CD4-positive, alpha-beta T cell treated with Interleukin-6 for 4 hours (primary cell): ENCODE measurements at regions not wholly inside any gene's neighbourhood (a gene's known extent, or its start where the extent isn't known, plus 50 kb on each side); places are given as distances from the start of the nearest gene placed in this dataset.
"Not testable (repeated sequence)": the region's sequence is repeated elsewhere in the genome, so short reads cannot be mapped to it uniquely, and the experiment has no call there.

ENCODE experiments used
- DNase-seq: peaks from one replicate; pipeline ENCODE4 v3.0.0-alpha.2; 2020; ENCODE audit warnings: mixed read lengths

DNA sequence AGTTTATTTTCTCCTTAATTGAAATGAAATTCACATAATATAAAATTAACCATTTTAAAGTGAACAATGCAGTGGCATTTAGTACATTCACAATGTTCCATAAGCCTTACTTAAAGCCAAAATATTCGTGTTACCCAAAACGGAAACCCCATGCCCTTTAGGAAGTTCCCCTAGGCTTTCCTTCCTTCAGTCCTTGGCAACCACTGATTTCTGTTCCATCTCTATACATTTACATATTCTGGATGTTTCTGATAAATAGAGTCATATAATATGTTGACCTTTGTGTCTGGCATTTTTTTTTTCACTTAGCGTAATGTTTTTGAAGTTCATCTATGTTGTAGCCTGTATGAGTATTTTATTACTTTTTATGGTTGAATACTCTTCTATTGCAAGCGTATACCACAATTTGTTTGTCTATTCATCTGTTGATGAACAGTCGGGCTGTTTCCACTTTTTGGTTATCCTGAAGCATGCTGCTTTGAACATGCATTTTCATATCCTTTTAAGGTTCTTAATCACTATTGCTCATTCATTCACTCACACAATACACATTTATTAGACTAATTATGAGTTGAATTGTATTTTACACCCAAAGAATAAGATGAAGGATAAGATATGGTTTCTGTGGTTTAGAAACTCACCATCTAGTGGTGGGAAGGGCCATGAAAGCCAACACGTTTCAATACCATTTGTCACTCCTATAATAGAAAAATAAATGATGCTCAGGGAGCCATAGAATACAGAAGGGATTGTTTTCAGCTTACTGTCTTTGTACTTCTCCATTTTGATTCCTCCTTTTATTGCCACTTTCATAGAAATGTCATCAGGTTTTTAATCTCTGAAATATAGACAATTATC, 408.2 kb upstream of the CBLB start:
- no peak for DNase-seq

DNA sequence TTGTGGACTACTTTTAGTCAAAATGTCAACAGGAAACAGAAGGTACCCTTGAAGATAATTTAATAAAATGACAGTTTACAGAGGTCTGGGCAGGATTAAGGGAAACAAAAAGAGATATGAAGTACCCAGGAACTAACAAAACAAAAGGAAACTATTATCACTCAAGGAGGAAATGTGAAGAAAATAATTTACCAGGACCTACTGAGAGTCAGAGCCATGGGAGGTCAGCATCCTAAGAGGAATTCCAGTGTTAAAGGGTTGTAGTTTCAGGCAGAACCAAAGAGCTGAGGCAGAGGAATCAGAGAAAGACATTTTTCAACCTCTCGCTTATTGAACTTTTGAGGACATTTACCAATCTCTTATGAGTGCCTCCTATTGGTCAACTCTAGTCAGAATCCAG, 408.9 kb upstream of the CBLB start:
- no peak for DNase-seq

DNA sequence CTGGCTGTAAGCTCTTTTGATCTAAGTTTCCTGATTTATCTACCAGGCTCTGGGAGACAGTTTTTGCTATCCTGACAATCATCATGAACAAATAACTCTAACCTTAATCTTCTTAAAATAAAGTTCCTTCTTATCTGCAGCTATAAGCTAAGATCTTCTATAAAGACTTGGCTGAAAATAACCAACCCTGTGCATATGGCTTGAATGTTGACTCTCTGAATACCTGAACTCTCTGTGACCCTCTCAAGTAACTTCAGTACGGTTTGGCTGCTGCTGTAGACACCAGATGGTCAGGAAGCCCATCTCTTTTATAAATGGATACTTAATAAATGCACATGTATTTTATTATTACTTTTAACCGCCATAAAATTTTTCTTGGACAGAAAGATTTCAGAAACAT, 412.4 kb upstream of the CBLB start:
- no peak for DNase-seq

DNA sequence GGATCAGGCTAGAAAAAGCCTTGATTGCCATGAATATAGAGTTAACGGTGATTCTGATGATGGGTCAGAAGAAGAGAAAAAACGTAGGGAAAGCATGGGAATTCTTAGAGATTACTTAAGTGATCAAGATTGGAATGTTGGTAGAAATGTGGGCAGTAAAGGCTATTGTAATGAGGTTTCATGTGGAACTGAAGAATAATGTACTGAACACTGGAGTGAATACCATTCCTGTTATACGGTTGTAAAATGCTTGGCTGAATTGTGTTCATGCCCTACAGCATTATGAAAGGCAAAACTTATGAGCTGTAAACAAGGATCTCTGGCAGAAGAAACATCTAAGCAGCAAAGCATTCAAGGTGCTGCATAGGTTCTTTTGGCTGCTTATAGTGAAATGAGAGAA, 414.1 kb upstream of the CBLB start:
- DNase-seq = no peak

DNA sequence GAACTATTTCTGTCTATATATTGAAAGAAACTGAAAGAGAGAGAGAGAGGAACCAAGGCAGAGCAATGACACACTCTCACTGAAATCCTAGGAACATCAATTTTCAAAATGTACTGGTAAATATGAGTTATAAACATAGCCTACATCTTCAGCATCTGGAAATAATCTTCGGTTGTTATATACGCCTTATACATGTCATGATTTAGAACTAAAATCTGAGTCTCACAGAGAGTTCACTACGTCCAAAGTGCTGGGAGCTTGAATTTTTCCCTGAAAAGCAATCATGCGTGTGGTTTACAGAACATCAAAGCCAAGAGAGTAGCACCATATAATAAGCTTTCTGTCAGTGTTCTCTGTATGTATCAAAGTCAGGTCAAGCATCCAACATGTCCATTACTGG, 420.0 kb upstream of the CBLB start:
- DNase-seq = no peak

DNA sequence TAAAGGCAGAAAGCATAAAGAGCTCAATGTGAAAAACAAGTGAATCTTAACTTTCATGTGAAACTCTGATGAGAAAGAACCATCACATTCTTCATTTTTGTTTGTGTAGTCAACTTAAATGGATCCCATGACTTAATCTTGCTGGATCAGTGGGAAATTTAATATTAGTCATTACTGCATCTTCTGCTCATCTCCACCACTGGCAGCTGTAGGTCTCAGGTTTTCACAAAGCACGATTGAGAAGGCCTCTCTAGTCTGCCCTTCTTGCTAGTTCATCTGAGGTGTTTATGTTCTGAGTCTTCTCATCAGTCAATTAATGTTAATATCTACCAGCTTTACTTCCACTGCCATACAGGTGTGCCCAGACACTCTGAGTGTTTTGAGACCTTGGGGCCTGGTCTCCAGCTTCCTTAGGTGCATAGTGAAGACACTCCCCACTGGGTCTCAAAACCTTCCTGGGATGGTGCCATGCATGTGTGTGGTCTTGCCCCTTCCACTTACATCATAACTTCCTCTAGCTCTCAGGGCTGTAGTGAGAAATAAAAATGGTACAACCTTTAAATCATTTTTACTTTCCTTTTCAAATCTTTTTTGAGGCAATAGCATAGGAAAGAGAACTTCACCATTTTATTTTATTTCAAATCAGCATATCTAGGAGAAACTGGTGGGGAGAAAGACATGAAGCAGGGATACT, 421.6 kb upstream of the CBLB start:
- no peak for DNase-seq

DNA sequence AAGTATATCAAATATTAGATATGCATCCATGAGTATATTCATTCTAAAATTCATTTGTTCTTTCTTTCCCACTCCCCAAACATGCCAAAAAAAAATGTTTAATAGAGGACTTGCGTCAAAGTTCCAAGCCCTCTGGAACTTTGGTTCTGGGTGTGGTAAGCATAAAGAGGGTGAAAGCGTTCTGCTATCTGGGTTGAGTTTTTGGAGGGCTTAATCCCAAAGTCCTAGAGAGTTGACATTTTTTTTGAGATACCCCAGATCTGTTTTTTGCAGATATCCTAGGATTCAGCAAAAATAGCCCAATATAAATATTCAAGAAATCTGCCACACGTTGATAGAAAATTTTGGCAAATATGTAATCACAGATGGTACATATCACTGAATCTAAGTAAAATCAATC, 424.3 kb upstream of the CBLB start:
- DNase-seq = no peak

DNA sequence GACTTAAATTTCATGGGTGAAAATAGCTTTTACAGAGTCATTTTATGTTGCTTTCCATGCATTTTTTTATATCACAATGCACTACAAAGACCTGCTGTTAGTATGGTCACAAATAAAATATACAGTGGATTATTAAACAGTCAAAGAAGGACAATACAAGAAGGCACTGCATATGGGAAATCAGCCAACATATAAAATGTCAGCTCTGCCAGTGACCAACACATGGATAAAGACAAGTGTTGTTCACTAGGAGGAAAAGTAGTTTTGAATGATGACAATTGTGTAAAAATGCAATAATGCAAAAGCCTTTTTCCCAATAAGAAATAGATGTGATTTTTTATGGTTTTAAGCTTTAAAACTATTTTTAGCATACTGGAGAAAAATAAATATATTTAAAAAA, 425.3 kb upstream of the CBLB start:
- no peak for DNase-seq

DNA sequence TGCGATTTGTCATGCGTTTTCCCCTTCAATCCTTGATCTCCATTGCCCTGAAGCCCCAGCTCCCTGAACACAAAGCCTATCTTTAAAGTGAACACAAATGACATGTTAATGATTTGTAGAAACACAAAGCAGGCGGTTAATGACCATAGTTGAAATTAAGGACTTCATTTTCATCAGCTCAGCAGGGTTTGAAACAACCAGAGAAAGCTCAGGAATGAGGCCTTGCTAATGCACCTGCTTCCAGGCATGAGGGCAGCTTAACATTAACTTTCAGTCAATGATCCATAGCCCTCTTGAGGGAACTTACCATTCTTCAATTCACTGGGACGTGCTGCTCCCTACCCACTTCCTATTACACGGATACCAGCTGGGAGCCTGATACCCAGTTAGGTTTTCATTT, 427.2 kb upstream of the CBLB start:
- DNase-seq = no peak

DNA sequence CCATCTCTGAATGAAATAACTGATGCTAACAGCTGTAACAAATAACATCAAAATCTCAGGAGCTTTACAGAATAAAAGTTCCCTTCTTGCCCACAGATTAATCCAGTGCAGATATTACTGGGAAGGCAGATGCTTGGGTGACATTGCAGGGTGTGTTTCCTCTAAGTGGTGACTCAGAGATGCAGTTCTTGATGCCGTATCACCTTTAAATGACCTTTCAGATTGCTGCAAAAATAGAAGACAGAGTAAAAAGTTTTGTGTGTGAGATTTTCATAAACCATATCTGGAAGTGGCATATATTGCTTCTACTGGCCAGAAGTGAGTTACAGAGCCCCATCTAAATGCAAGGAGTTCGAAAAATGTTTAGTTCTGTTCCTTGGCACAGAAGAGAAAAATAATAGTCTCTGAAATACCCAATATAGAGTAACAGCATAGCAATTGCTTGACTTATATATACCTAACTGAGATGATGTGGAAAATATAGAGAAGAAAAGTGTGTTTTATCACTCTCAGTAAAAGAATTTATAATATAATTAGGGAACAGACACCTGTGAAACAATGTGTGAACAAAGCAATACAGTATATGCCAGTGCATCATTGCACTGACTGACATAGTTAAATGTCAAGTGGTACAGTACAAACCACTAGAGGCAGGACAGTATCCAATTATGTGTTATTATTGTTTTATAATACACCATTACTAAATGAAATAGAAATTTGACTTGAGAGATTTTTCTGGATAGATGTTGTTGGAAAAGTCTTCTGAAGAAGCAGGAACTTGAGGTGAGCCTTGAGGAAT, 430.7 kb upstream of the CBLB start:
- no peak for DNase-seq

DNA sequence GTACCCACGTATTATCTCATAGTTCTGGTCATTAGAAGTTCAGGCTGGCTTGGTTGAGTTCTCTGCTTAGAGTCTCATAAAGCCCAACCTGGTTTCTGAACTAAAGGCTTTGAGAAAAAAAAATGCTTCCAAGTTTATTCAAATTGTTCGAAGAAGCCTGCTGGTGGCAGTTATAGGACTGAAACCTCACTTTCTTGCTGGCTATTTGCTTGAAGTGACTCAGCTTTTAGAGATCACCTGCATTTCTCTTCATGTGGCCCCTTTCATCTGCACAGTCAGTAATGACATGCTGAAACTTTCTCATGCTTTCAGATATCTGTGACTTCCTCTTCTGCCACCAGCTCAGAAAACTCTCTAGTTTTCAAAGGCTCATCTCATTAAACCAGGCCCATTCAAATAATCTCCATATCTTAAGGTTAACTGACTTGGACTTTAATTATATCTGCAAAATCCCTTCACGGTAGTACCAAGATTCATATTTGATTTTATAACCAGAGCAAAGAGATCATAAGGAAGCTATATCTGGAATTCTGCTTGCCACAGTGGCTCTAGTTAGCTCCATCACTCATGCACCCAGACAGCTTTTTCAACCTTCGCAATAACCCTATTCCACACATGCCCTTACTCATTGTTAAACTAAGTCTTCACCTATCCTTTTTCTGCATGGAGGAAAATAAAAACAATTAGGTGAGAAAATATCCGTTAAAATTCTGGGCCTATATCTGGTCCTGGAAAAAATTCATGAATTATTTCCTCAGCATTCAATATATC, 433.8 kb upstream of the CBLB start:
- peak; percentile 2 for DNase-seq

DNA sequence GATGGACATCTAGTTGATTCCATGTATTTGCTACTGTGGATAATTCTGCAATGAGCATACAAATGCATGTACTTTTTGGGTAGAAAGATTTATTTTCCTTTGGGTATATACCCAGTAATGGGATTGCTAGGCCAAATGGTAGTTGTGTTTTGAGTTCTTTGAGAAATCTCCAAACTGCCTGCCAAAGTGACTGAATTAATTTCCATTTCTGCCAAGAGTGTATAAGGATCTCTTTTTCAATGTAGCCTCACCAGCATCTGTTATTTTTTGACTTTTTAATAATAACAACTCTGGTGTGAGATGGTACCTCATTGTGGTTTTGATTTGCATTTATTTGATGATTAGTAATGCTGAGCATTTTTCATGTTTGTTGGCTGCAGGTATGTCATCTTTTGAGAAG, 435.0 kb upstream of the CBLB start:
- no peak for DNase-seq

DNA sequence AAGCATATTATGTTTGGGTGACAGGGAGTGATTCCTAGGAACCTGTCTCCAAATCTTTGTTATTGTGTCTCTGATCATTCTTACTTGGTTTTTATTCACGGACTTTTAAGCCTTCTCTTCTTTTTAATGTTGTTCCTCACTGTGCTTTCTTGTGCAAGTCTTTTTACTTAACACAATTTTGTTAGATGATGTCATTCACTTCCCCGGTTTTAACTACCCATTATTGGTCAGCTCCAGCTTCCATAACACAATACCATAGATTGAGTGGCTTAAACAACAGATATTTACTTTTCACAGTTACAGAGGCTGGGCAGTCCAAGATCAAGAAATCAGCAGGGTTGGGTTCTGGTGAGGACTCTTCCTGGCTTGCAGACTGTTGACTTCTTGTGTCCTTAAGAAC, 436.3 kb upstream of the CBLB start:
- DNase-seq = no peak

DNA sequence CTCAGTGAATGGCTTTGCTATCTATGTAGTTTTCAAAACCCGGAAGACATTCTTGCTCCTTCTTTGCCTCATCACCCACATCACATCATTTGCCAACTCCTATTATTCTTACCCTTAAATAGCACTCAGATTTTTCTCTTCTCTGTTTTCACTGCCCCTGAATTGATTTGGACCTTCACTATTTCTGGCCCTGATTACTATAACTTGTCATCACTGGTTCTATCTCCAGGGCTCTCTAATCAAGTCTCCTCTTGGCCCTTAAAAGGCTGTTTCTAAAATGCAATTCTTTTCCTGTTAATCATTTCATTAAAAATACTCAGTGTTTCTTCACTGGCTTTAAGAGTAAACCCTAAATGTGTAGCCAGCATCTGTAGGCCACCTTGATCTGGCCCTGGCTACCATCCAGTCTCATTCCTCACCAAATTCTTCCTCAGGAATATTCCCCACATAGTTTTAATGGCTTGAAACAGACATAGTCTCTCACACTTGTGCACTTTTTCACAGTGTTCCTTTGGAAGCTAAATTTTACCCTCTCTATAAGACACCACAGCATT, 437.1 kb upstream of the CBLB start:
- DNase-seq = no peak

DNA sequence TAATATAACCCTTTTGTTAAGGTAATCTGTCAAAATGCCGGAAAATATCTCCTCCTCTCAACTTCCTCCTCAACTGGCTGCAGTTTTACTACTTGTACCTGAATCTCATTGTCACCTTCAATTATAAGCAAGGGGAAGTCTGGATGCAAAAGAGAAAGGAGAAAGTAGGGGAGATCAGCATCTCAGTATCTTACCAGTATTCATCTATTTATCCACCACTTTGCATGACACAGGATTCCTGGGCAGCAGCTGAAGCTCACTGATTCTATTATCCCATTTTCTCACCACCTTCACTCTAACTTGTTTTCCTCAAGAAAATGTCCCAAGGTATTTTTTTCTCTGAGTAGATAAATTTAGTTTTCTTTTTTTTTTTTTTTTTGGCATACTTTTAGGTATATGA, 440.5 kb upstream of the CBLB start:
- DNase-seq = no peak

DNA sequence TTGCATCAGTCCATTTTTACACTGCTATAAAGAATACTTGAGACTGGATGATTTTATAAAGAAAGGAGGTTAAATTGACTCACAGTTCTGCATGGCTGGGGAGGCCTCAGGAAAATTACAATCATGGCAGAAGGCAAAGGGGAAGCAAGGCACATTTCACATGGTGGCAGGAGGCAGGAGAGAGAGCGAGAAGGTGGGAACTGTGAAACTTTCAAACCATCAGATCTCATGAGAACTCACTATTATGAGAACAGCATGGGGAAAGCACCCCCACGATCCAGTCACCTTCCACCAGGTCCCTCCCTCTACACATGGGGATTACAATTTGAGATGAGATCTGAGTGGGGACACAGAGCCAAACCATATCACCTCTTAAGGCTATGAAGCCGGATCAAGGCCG, 441.0 kb upstream of the CBLB start:
- DNase-seq = not testable (repeated sequence)

DNA sequence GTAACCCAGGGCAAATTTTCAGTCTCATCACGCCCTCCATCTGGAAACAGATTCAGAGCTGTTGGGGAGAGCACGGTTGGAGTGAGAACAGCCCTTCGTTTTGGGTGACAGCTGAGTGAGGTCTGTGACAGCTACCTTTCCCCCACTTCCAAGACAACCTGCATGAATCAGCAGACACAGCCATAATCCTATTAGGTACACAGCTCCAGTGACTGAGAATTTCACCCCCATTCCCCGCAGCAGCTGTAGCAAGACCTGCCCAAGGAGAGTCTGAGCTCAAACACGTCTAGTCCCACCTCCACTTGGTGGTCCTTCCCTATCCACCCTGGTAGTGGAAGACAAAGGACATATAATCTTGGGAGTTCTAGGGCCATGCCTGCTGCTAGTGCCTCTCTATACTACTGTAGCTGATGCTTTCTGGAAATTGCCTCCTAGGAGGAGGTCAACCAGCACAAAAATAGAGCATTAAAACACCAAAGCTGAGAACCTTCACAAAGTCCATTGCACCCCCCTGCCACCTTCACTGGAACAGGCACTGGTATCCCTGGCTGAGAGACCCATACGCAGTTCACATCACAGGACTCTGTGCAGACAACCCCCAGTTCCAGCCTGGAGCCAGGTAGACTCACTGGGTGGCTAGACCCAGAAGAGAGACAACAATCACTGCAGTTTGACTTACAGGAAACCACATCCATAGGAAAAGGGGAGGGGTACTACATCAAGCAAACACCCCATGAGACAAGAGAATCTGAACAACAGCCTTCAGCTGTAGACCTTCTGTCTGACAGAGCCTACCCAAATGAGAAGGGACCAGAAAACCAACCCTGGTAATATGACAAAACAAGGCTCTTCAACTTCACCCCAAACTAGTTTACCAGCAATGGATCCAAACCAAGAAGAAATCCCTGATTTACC, 448.6 kb upstream of the CBLB start:
- no peak for DNase-seq

DNA sequence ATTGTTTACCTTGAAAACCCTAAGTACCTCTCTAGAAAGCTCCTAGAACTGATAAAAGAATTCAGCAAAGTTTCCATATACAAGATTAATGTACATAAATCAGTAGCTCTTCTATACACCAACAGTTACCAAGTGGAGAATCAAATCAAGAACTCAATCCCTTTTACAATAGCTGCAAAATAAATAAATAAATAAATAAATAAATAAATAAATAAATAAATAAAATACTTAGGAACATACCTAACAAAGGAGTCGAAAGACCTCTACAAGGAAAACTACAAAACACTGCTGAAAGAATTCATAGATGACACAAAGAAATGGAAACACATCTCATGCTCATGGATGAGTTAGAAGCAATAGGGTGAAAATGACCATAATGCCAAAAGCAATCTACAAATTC, 452.6 kb upstream of the CBLB start:
- not testable (repeated sequence) for DNase-seq

DNA sequence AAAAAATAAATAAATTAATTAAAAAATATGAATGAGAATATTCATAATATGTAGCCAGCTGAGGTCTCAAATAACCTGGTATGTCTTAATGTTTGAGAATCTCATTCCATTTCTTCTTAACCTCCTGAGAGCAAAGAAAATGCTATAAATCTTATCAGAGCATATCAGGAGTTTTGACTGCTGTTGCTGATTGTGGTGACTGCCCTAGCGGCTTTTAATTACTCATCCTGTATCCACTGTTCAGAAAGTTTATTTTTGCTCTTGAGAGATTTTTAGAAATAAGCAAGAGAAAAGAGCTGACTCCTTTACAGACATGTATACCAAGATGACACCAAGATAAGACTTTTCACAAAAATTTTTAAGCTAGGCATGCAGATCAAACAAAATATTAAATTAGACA, 454.8 kb upstream of the CBLB start:
- no peak for DNase-seq

DNA sequence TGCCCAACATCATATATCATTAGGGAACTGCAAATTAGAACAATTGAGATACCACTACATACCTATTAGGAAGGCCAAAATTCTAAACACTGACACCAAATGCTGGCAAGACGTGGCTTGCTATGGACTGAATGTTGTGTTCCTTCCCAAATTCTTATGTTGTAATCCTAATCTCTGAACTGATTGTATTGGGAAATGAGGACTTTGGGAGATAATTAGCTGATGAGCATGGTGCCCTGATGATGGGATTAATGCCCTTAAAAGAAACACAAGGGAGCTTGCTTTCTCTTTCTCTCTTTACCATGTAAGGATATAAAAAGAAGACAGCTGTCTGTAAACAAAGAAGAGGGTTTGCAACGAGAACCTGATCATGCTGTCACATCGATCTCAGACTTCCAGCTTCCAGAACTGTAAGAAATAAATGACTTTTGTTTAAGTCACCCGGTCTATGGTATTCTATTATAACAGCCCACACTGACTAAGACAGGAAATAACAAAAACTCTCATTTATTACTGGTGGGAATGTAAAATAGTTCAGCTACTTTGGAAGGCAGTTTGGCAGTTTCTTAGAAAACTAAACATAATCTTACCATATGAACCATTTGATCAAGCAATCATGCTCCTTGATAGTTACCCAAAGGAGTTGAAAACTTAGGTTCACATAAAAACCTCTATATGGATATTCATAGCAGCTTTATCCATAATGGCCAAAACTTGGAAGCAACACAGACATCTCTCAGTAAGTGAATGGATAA, 458.3 kb upstream of the CBLB start:
- DNase-seq = no peak

DNA sequence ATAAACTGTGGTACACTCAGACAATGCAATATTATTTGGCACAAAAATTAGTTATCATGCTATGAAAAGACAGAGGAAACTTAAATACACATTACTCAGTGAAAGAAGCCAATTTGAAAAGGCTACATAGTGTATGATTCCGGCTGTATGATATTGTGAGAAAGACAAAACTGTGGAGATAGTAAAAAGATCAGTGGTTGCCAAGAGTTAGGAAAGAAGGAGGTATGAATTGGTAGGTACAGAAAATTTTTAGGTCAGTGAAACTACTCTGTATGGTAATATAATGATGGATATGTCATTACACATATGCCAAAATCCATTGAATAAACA, 458.8 kb upstream of the CBLB start:
- DNase-seq = no peak
